Putamen (tissue), 1 donor: ENCODE measurements at regions not wholly inside any gene's neighbourhood (a gene's known extent, or its start where the extent isn't known, plus 50 kb on each side); places are given as distances from the start of the nearest gene placed in this dataset.
"Not testable (repeated sequence)": the region's sequence is repeated elsewhere in the genome, so short reads cannot be mapped to it uniquely, and the experiment has no call there.

ENCODE experiments used
- DNase-seq: peaks from one replicate; pipeline ENCODE4 v3.0.0-alpha.2; 2016; ENCODE audit warnings: low spot score

GRCh38 chr5:173423452-173424117 is 95.4 kb upstream of the STC2 start:
- no peak for DNase-seq

GRCh38 chr5:173420108-173420507 is 91.9 kb upstream of the STC2 start:
- no peak for DNase-seq

- DNase-seq = no peak
Measured at GRCh38 chr5:173413471-173413982, 85.3 kb upstream of the STC2 start.

- DNase-seq = no peak
Measured at GRCh38 chr5:173412566-173412965, 84.4 kb upstream of the STC2 start.

- DNase-seq = no peak
Measured at GRCh38 chr5:173411791-173412555, 83.8 kb upstream of the STC2 start.

- DNase-seq = no peak
Measured at GRCh38 chr5:173410459-173411233, 82.4 kb upstream of the STC2 start.

GRCh38 chr5:173408946-173409345 is 80.7 kb upstream of the STC2 start:
- DNase-seq = no peak

GRCh38 chr5:173399851-173400250 is 71.6 kb upstream of the STC2 start:
- no peak for DNase-seq

GRCh38 chr5:173397516-173397915 is 69.3 kb upstream of the STC2 start:
- no peak for DNase-seq

GRCh38 chr5:173396311-173396993 is 68.2 kb upstream of the STC2 start:
- DNase-seq = no peak

- no peak for DNase-seq
Measured at GRCh38 chr5:173395933-173396308, 67.7 kb upstream of the STC2 start.

- DNase-seq = no peak
Measured at GRCh38 chr5:173395257-173395932, 67.2 kb upstream of the STC2 start.

- no peak for DNase-seq
Measured at GRCh38 chr5:173394701-173395100, 66.5 kb upstream of the STC2 start.

GRCh38 chr5:173392172-173392571 is 64.0 kb upstream of the STC2 start:
- DNase-seq = no peak

- peak; percentile 42 for DNase-seq
Measured at GRCh38 chr5:173391031-173391430, 62.8 kb upstream of the STC2 start.

GRCh38 chr5:173387293-173387692 is 59.1 kb upstream of the STC2 start:
- not testable (repeated sequence) for DNase-seq

- no peak for DNase-seq
Measured at GRCh38 chr5:173385832-173386360, 57.7 kb upstream of the STC2 start.

- DNase-seq = no peak
Measured at GRCh38 chr5:173383711-173384110, 55.5 kb upstream of the STC2 start.

GRCh38 chr5:173378727-173379126 is 50.5 kb upstream of the STC2 start:
- DNase-seq = no peak
